HG03439 (cell line): ENCODE measurements at regions not wholly inside any gene's neighbourhood (a gene's known extent, or its start where the extent isn't known, plus 50 kb on each side); places are given as distances from the start of the nearest gene placed in this dataset.

ENCODE experiments used
- ATAC-seq: cut with Tn5 transposase; IDR thresholded peaks from one replicate; pipeline ENCODE4 v1.9.1; 2021; ENCODE audit warnings: mild to moderate bottlenecking, moderate library complexity; ENCODE audit not compliant: unreplicated experiment

DNA sequence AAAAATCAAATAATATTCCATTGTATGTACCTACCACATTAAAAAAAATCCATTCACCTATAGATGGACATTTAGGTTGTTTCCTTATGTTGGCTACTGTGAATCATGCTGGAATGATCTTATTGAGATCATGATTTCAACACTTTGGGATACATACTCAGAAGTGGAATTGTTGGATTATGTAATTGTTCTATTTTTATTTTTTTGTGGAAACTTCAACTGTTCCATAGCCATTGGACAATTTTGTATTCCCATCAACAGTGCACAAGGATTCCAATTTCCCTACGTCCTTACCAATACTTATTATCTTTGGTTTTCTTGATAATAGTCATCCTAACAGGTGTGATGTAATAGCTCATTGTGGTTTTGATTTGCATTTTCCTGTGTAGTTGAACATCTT, 834.0 kb downstream of the MAFB start:
- no peak for ATAC-seq

DNA sequence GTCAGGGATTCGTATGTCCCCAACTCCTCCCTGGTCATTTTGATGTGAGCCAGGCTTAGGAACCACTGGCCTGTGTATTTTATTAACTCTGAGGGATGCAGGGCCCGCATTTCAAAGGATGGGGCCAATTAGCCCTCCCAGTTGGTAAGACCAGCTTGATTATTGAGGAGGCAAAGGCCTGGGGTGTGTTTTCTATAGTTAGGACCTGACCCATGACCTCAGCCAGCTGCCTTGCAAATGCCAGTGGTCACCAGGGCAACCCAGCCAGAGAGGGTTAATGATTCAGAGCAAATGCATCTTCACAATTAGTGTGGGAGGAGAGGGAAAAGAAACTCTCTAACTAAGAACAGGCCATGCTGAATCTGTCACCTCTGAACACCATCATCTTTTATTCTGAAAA, 835.4 kb downstream of the MAFB start:
- ATAC-seq = no peak

DNA sequence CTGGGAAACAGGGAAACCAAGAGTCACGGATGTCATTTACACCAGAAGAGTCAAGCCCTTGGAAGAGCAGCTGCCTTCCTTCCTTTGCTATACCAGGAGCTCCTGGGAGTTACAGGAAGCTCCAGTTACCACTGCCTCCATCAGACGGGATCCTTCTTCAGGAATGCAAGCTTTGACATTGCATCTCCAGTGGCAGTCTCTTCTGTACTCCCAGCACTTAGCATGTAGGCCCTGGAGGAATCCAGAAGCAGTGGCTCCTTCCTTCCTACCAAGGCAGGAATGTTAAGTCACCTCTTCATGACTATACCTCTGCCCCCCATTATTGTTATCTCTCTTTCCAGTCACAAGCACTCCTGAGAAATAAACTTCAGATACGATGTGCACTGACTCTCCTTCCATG, 836.0 kb downstream of the MAFB start:
- ATAC-seq = no peak

DNA sequence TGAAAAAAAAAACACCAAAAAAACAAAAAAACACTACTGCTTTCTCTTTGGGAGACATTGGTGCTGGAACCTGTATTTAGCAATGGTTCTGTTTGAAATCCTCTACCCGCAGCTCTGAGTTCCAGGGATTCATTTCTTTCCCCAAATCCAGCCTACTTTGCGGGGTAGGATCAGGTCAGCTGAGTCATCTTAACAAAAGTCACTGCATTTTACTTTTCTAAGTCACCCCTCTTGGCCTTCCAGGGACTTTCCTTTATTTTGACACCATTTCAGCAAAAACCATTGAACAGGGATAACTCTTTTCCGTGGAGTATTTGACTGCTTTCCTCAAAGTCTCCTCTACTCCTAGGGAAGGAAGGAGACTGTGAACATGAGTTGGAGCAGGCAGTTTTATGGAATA, 837.6 kb downstream of the MAFB start:
- no peak for ATAC-seq

DNA sequence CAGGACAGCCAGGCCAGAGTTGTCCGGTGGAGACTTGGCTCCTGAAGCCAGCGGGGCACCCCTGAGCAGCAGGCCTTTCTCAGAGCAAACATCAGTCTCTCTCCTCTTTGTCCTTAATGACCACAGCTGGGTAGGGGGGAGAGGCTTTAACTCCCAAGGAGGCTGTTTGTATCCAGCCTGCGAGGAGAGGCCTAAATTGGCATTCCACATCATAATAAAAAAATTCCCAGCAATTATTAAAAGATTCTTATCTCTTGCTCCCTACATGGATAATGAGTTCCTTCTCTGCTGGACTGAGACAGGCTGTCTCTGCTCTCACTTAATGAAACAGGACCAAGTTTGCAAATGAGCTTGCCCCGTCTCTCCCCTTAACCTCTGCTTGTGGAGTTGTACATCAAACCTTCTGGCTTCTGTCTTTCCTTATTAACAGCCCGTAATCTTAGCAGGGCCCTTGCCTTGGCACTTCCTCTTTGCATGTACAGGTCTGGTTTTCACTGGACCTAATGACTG, 838.2 kb downstream of the MAFB start:
- no peak for ATAC-seq

DNA sequence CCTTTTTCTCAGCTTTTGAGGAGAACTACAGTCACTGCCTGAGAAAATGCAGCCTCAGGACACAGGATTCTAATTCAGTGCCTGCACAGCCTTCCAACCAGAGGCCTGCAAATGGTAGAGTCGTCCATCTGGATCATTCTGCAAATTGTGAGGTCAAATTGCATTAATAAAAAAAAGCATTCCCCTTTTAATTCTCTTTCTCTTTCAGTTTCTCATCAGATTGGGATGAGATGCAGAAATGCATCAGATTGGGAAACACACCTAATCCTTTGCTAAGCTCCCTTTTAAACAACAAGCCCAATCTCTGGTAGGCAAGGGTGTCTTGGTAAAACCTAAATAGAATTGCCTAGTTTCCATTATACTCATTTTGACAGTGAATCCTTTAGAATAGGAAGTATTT, 838.8 kb downstream of the MAFB start:
- ATAC-seq = no peak

DNA sequence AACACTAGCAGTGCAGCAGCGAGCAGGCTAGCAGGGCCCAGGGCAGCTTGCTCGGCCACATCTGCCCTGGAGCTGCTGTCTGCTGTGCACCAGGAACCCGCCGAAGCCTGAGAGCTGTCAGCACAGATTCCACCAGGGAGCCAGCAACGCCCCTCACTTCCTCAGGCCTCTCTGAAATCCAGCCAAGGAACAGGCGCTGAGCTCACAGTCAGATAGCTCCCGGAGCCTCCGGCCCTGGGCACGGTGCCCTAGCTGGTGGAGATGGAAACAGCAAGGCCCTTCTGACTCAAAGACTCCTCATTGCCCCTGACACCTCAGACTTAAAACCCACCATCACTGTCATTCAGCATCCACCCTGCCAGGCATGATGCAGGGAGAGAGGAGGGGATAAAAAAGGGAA, 839.4 kb downstream of the MAFB start:
- no peak for ATAC-seq

DNA sequence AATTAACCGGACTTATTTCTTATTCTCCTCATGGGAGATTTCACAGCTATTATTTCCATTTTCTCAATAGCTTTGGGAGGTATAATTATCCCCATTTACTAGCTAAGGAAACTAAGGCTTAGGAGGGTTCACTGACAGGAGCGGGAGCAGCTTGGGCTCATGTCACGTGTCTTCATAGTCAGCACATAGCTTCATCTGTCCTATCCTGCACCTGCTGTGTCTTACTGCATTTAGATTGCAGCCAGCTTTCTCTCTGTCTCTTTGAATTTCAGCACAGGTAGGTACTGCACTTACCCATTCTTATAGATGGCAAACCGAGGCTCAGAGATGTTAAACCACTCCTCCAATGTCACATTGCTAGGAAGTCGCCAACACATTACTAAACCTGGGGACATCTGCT, 839.9 kb downstream of the MAFB start:
- ATAC-seq = no peak

DNA sequence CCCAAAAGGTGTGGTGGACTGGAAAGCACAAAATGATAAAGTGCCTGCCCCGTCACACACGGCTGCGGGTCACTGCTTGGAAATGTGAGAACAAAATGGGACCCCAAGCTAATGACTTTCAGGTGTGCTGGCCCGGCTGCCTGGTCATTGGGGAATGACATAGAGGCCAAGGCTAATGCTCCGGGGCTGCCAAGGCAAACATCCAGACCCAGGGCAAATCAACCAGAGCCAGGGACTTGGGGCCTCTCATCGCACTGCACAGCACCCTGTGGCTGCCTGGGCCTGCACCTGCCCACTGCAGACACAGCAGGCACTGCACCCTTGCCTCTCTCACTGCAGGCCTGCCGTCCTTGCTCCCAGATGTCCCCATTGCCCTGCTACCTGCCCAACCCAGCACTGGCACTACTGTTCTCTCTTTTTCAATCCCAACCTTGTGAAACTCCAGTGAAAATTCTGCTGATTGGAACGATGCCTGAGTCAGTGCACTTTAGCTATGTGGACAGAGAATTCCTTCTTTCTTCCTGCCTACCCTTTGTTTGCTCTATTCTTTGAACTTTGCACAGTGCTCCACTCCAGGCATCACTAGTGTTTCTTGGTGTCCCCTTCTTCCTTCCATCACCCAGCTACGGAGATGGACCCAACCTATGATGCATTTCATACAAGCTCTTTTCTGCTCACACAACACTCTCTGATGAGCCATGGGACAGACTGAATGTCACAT, 849.5 kb downstream of the MAFB start:
- no peak for ATAC-seq

DNA sequence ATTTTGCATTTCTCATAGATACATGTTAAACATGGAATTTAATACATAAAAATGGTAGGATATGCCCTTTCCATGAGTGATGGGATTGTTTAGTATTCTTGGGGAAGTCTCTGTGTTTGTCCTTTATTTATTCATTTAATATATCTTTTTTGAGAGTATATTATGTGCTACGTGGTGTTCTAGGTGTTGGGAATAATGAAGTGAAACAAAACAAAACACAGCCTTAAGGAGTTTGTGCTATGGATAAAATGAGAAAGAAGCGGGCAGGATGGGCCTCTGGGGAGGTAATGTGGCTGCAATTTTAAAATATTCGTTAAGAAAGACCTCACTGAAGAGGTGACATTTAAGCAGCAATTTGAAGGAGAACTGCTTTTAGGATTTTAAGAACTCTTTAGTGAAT, 851.5 kb downstream of the MAFB start:
- no peak for ATAC-seq

DNA sequence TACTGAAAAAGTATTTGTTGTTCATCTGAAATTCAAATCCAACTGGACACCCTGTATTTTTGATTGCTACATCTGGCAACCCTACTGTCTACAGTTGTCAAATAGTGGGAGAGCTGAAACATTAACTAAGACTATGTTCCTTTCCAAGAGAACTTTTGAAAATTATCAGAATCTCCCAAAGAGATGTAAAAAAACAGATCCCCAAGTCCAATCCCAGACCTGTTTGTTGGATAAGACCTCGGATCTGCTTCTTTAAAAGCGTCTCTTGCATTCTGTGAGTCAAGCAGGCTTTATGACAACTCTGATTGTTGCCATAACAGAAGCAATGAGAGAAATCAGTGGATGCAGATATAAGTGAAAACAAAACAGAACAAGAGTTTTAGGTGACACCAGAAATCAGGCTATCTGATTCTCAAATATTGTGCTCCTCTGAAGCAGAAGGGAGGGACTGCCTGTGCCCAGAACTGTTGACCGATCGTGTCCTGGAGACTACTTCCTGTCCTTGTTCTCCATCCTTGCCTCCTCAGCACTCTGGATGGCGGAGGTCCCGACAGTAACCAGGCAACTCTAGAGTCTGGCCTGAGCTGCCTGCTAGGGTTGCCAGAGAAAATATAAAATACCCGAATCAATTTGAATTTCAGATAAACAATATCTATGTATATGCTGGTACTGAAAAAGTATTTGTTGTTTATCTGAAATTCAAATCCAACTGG, 853.8 kb downstream of the MAFB start:
- no peak for ATAC-seq

DNA sequence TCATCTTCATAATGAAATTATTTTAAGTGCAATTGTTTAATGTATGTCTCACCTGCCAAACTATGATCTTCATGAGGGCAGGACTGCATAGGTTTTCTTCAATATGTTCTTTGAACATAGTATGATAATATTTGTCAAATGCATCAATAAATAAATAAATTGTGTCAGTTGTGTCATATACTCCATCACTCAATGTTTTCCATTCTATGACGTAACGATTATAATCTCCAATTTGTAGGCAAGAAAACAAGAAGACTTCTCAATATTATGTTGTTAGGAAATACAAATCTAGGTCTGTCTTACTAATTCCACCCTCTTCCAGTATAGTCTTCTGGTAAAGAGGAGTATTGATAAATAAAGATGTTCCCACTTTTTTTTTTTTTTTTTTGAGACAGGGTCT, 858.1 kb downstream of the MAFB start:
- no peak for ATAC-seq

DNA sequence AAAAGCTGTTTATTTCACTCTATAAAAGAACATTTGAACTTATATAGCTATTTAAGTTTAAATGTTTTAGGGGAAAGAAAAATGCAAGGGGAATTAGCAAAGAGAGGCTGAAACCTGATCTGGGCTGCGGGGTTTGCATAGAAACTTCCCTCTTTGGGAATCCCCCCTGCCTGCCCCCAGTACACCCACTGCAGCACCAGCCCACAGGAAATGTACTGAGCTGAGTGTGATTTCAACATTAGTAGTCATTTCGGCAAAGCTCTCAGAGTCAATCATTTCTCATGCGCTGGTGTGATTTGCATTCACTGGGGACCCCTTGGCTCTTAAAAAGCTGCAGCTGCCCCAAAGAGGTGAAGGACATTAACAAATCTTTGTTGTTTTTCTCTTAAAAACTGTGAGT, 859.4 kb downstream of the MAFB start:
- peak; percentile 78 for ATAC-seq

DNA sequence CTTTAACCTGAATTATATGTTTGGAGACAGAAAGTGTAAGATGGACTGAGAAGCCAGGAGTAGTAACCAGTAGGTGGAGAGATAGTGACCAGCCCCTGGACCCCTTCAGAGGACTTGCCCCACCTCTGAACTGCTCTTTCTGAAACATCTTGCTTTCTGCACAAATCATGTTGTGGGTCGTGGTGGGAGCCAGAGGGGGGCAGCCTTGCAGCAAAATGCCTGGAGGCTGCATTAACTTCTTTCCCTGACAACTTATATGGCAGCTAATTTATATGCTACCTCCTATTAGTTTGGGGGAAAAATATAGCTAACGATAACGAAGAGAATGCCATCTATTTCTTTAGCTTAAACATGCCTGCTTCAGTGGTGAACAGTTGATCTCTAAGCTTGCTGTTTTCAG, 859.8 kb downstream of the MAFB start:
- ATAC-seq = peak; percentile 5

DNA sequence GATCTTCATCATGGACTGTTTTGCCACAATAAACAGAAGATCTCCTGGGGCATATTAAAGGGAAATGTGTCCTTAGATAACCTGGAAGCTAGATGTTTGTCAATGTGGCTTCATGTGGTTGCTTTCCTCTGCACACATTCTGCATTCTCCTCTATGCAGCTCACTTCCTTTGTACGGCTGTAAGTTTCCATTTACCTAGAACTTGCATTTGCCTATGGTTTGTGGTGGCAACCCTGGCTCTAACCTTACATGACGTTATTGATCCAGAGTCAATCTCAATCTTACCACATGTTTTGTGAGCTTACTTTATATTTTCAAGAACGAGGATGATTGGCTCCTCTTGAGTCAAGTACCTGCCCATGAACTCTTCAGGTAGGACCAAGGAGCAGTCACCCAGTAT, 863.1 kb downstream of the MAFB start:
- peak; percentile 57 for ATAC-seq

DNA sequence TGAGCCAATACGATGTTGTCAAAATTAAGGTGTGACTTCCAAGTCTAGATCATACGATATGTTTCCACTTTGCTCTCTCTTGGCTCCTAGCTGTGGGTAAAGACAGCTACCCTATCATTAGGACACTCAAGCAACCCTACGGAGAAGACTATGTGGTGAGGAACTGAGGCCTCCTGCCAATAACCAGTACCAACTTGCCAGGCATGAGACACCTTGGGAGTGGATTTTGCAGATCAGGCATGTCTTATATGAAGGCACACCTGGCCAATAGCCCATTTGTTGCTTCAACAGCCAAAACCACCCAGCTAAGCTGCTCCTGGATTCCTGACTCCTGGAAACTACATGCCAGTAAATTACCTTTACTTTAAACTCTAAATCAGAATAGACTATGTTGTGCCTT, 863.4 kb downstream of the DHX35 start:
- no peak for ATAC-seq

DNA sequence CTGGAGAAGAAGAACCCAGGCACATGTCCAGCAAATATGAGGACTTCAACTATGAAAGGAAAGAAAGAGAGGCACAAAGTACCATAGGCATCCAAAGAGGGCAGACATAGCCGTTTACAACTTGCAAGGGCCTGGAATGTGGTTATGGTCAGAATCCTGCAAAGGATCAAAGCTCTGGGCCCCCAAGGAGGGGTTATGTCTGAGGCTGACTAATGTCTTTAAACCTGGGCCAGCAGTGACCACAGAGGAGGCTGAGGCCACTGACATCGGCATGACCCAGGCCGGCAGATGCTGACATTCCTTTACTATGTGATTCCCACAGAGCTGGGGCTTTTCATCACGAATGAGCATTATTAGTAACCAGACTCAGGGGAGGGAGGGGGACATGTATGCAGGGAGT, 861.1 kb downstream of the DHX35 start:
- no peak for ATAC-seq

DNA sequence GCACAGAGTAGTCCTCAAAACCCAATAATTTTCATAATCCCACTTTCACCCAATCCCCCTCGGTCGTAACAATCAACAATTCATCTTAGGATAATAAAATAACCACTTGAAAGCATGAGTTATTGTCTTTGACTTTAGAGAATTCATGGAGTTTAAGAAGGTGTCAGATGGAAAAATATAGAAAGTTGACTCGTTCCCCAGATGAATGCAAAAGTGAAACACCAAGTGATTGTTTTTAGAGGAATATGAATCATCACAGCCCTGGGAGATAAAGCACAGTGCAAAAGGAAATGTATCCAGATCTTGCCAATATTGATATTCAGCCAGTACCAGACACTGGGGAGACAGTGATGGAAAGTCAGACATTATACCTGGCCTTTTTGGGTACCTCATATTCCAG, 860.5 kb downstream of the DHX35 start:
- no peak for ATAC-seq

DNA sequence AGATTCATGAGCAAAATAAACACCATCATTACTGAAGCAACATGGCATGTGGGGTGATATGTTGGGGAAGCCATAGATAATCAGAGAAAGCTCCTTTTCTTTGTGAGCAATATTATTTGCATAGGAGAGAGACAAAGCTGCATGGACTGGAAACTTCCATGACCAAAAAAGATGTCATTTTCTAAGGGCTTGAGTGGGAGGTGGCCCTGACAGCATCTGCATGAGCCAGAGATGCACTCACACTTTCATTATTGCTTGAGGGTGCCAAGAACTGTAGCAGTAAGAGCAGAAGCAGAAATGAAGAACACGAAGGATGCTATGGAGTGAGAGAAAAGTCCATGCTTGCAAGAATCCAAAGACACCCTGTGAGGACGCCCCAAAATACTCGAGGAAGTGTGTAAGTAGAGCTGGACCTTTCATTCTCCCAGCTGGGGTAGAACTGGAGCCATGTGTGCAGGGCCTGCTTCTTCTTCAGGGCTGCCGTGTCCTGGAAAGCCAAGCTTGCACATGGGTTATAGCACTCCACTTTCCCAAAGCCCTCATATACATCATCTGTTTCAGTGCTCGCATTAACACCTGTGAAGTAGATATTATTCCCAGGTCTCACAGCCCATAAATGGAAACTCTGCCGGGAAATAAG, 851.2 kb downstream of the DHX35 start:
- ATAC-seq = no peak

DNA sequence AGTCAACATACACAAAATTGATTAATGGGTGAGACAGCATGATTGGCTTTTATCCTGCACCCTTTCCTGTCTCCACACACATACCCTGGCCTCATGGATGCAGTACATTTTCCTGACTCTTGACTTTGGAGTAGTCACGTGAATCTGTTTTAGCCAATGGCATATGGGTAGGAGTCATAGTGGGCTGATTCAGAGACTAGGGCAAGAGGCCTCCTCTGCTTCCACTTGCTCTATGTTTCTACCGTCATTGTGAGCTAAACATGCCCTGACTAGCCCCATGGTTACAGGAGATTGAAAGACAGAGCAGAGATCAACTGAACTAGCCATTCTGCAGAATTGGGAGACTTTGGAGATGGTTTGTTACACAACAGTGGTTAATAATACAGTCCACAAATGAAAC, 850.0 kb downstream of the DHX35 start:
- ATAC-seq = no peak

DNA sequence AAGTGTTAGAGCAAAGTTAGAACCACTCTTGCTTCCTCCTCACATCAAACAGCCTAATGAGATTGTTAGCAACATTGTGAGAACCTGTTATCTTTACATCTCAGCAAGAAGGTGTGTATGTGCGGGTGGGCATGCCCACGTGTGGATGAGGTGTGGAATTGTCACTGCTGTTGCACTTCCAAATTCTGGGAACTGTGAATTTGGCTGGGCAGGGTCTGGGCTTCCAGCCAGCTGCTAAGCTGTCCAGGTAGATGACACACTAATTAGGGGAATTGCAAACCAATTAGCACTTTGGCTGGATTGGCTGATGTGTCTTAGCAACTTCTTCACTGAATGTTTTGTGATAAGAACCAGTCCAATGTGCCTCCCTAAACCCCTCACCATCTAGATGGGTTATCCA, 848.2 kb downstream of the DHX35 start:
- no peak for ATAC-seq

DNA sequence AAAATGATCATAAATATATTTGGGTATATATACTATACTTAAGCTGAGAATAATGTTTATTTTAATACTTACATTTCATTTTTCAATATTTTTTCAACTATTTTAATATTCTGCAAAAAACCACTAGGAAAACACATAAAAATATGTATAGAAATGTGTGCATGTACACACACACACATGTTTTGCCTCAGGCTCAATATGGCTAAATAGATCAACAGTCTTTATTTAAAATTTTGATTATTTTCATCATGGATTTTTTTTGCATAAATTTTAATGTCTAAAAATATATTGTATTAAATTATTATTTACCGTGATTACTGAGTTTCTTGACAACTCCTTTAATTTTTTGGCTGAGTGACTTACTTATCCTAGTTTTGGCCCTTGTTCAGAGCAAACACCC, 846.5 kb downstream of the DHX35 start:
- no peak for ATAC-seq
